HG03575 (cell line): ENCODE measurements at regions not wholly inside any gene's neighbourhood (a gene's known extent, or its start where the extent isn't known, plus 50 kb on each side); places are given as distances from the start of the nearest gene placed in this dataset.

Experiments
- ATAC-seq: cut with Tn5 transposase; IDR thresholded peaks from one replicate; pipeline ENCODE4 v1.9.1; 2021; ENCODE audit not compliant: unreplicated experiment, insufficient number of reproducible peaks, low FRiP score; ENCODE audit errors: extremely low read depth

GRCh38 chr18:54100920-54101470 is 123.5 kb downstream of the MBD2 start:
- ATAC-seq = no peak

- ATAC-seq = no peak
Measured at GRCh38 chr18:54100466-54100865, 124.0 kb downstream of the MBD2 start.

- ATAC-seq = no peak
Measured at GRCh38 chr18:54094474-54094873, 130.0 kb downstream of the MBD2 start.

- ATAC-seq = no peak
Measured at GRCh38 chr18:54090856-54091255, 133.6 kb downstream of the MBD2 start.

- no peak for ATAC-seq
Measured at GRCh38 chr18:54089749-54090459, 134.6 kb downstream of the MBD2 start.

- ATAC-seq = no peak
Measured at GRCh38 chr18:54086863-54087262, 137.6 kb downstream of the MBD2 start.

- ATAC-seq = peak; percentile 73
Measured at GRCh38 chr18:54086046-54086802, 138.2 kb downstream of the MBD2 start.

- ATAC-seq = no peak
Measured at GRCh38 chr18:54080858-54081257, 143.6 kb downstream of the MBD2 start.

GRCh38 chr18:54076166-54076565 is 148.3 kb downstream of the MBD2 start:
- no peak for ATAC-seq

- ATAC-seq = no peak
Measured at GRCh38 chr18:54075689-54076088, 148.8 kb downstream of the MBD2 start.

- ATAC-seq = no peak
Measured at GRCh38 chr18:54069729-54070128, 154.7 kb downstream of the MBD2 start.

- ATAC-seq = no peak
Measured at GRCh38 chr18:54060343-54061005, 164.0 kb downstream of the MBD2 start.

- ATAC-seq = no peak
Measured at GRCh38 chr18:54052732-54053429, 171.6 kb downstream of the MBD2 start.

- ATAC-seq = no peak
Measured at GRCh38 chr18:54052259-54052658, 172.2 kb downstream of the MBD2 start.

- ATAC-seq = no peak
Measured at GRCh38 chr18:54043484-54044251, 180.8 kb downstream of the MBD2 start.

- ATAC-seq = no peak
Measured at GRCh38 chr18:54035927-54036326, 188.5 kb downstream of the MBD2 start.

GRCh38 chr18:54033052-54033451 is 191.4 kb downstream of the MBD2 start:
- no peak for ATAC-seq

- ATAC-seq = no peak
Measured at GRCh38 chr18:54032412-54032811, 192.1 kb downstream of the MBD2 start.
